ENCODE measurements at regions not wholly inside any gene's neighbourhood (a gene's known extent, or its start where the extent isn't known, plus 50 kb on each side); places are given as distances from the start of the nearest gene placed in this dataset.

DNA sequence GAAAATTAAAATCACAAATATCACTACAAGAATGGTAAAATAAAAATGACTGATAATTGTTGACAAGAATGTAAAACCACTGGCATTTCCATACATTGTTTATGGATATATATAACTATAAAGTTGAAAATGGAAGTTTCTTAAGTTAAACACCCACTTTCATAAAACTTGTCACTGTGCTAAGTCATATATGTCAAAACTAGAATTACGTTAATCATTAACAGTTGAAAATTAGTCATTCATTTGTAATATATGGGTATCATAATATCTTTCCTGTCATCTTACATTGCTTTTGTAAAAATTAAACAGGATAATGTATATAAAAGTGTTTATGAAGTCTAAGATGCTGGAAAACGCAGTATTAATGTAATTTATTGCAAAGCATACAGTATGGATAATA, 1398.6 kb upstream of the ALCAM start:
- Histone ChIP-seq H3K4me1 (ENCODE audit: control insufficient read depth in 2 of 3, insufficient read depth in 2 of 3, low read depth in 1 of 3, low read length in 3 of 3) (no peaks in the 10 kb centered on the region), H3K27me3 (ENCODE audit: control insufficient read depth, insufficient read depth, low read length) (no peaks in the 10 kb centered on the region), H3K4me3 (ENCODE audit: low read length in 3 of 3) (no peak overlapping the region), H3K27ac (ENCODE audit: low read depth in 2 of 2, low read length in 2 of 2) (no peak overlapping the region), H3K9ac (ENCODE audit: low read length in 3 of 3) (no peak overlapping the region), H3K36me3 (ENCODE audit: control insufficient read depth in 2 of 3, insufficient read depth in 3 of 3, low read length in 3 of 3) (no peaks in the 10 kb centered on the region), H3K9me3 (ENCODE audit: control insufficient read depth in 2 of 3, insufficient read depth in 1 of 3, low read length in 3 of 3) (peaks cover 0 to 2% (median 0%) of the 10 kb centered on the region in 3 donors)
- intact Hi-C loops (cut with DNase I): no loop called here
- DNase-seq (no peak), FAIRE-seq (no peak)
- TF ChIP-seq, protein P1, sequence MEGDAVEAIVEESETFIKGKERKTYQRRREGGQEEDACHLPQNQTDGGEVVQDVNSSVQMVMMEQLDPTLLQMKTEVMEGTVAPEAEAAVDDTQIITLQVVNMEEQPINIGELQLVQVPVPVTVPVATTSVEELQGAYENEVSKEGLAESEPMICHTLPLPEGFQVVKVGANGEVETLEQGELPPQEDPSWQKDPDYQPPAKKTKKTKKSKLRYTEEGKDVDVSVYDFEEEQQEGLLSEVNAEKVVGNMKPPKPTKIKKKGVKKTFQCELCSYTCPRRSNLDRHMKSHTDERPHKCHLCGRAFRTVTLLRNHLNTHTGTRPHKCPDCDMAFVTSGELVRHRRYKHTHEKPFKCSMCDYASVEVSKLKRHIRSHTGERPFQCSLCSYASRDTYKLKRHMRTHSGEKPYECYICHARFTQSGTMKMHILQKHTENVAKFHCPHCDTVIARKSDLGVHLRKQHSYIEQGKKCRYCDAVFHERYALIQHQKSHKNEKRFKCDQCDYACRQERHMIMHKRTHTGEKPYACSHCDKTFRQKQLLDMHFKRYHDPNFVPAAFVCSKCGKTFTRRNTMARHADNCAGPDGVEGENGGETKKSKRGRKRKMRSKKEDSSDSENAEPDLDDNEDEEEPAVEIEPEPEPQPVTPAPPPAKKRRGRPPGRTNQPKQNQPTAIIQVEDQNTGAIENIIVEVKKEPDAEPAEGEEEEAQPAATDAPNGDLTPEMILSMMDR (IDR thresholded peaks at IDR 0.05; ENCODE audit: borderline replicate concordance, extremely low read depth, insufficient read depth): no peak

DNA sequence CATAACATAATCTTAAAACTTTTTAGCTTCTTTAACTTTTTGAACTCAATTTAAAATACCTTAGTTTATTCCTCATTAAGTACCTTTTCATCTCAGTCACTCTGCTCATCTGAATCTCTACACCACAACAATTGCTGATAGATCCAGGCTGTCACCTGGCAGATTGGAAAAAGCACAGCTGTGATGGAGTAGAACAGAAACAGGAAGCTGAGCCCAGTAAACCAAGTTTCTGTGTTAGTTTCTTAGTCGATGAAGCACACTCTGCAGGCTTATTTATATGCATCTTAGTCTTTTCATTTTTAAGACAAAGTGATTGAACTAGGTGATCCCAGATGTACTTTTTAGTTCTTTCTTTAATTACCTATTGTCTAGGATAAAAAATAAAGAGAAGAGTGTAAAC, 1398.0 kb upstream of the ALCAM start:
- intact Hi-C loops (cut with DNase I): no loop called here
- no peak for FAIRE-seq

DNA sequence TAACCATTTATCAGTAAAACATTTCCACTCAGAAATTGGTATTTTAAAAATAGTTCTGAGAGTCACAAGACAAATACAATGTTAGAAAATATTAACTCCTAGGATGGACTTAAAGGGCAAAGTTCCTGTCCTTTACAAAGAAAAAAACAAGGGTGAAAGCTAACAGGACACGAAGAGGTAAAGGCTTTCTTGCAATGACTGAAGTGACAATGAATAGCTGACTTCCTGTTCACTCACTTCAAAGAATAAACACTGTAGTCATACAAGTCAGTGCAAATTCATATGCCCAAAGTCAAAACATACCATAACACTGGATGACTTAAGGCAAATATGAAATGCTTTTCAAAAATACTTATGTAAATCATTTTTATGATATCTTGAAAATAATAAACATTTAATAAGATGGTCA, 1389.8 kb upstream of the ALCAM start:
- intact Hi-C loops (cut with DNase I): no loop called here
- no peaks in the 10 kb centered on the region for H3K36me3 ChIP-seq (ENCODE audit: control insufficient read depth in 2 of 3, insufficient read depth in 3 of 3, low read length in 3 of 3)

More for the DNA sequence above, 1398.0 kb upstream of the ALCAM start:
- Histone ChIP-seq H3K4me3 (ENCODE audit: low read length in 3 of 3) (no peak overlapping the region), H3K4me1 (ENCODE audit: control insufficient read depth in 2 of 3, insufficient read depth in 2 of 3, low read depth in 1 of 3, low read length in 3 of 3) (no peaks in the 10 kb centered on the region), H3K9me3 (ENCODE audit: control insufficient read depth in 2 of 3, insufficient read depth in 1 of 3, low read length in 3 of 3) (peaks cover 0 to 2% (median 0%) of the 10 kb centered on the region in 3 donors), H3K27me3 (ENCODE audit: control insufficient read depth, insufficient read depth, low read length) (no peaks in the 10 kb centered on the region), H3K9ac (ENCODE audit: low read length in 3 of 3) (no peak overlapping the region), H3K27ac (ENCODE audit: low read depth in 2 of 2, low read length in 2 of 2) (no peak overlapping the region), H3K36me3 (ENCODE audit: control insufficient read depth in 2 of 3, insufficient read depth in 3 of 3, low read length in 3 of 3) (no peaks in the 10 kb centered on the region)
- DNase-seq: peak in 1 of 5 donors; percentile 16
- TF ChIP-seq, protein P1 (IDR thresholded peaks at IDR 0.05; ENCODE audit: borderline replicate concordance, extremely low read depth, insufficient read depth): no peak

More for the DNA sequence above, 1389.8 kb upstream of the ALCAM start:
- no peaks in the 10 kb centered on the region for H3K9me3 ChIP-seq (ENCODE audit: control insufficient read depth in 2 of 3, insufficient read depth in 1 of 3, low read length in 3 of 3)
- no peak overlapping the region for H3K4me3 ChIP-seq (ENCODE audit: low read length in 3 of 3)
- H3K4me1 ChIP-seq (ENCODE audit: control insufficient read depth in 2 of 3, insufficient read depth in 2 of 3, low read depth in 1 of 3, low read length in 3 of 3): no peaks in the 10 kb centered on the region
- no peak overlapping the region for H3K9ac ChIP-seq (ENCODE audit: low read length in 3 of 3)
- no peak overlapping the region for H3K27ac ChIP-seq (ENCODE audit: low read depth in 2 of 2, low read length in 2 of 2)
- TF ChIP-seq, protein P1 (IDR thresholded peaks at IDR 0.05; ENCODE audit: borderline replicate concordance, extremely low read depth, insufficient read depth): no peak
- DNase-seq (no peak), FAIRE-seq (peak; percentile 59)
- no peaks in the 10 kb centered on the region for H3K27me3 ChIP-seq (ENCODE audit: control insufficient read depth, insufficient read depth, low read length)
